ENCODE measurements at regions not wholly inside any gene's neighbourhood (a gene's known extent, or its start where the extent isn't known, plus 50 kb on each side); places are given as distances from the start of the nearest gene placed in this dataset.
"Not testable (repeated sequence)": the region's sequence is repeated elsewhere in the genome, so short reads cannot be mapped to it uniquely, and the experiment has no call there.

DNA sequence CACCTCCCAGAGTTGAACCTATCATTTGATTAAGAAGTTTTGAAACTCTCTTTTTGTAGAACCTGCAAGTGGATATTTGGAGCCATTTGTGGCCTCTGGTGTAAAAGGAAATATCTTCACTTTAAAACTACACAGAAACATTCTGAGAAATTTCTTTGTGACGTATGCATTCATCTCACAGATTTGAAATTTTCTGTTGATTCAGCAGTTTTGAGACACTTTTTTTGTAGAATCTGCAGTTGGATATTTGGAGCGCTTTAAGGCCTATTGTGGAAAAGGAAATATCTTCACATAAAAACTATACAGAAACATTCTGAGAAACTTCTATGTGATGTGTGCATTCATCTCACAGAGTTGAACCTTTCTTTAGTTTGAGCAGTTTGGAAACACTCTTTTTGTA is 3130.7 kb upstream of the OR11H1 start:
- H3K23ac ChIP-seq (ENCODE audit: insufficient read length, low read depth, low read length); H2AFZ ChIP-seq (ENCODE audit: low read length); H4K20me1 ChIP-seq (ENCODE audit: control insufficient read depth, insufficient read depth, insufficient read length); H3K4ac ChIP-seq (ENCODE audit: low read depth, low read length); H3K79me2 ChIP-seq (ENCODE audit: insufficient read depth, low read length); H3K27ac ChIP-seq (ENCODE audit: insufficient read length, low read depth, low read length); H3K27me3 ChIP-seq (ENCODE audit: insufficient read depth, low read length); DNase-seq; H2BK120ac ChIP-seq (ENCODE audit: low read depth, low read length, poor library complexity, severe bottlenecking); H4K91ac ChIP-seq (ENCODE audit: insufficient read length, low read depth, low read length); H3K23me2 ChIP-seq (ENCODE audit: insufficient read length, low read depth, low read length, poor library complexity, severe bottlenecking); H2BK12ac ChIP-seq (ENCODE audit: insufficient read length, low read depth, low read length); H2BK15ac ChIP-seq (ENCODE audit: low read depth, low read length); H3K18ac ChIP-seq (ENCODE audit: insufficient read length, low read depth, low read length); H3K79me1 ChIP-seq (ENCODE audit: insufficient read depth, low read depth, low read length, poor library complexity, severe bottlenecking); H2BK5ac ChIP-seq (ENCODE audit: insufficient read length, low read length); H3T11ph ChIP-seq (ENCODE audit: low read length); H3K14ac ChIP-seq (ENCODE audit: insufficient read depth, low read length); H3K9me3 ChIP-seq (ENCODE audit: control insufficient read depth, low read depth, low read length); H2BK20ac ChIP-seq (ENCODE audit: low read depth, low read length, poor library complexity, severe bottlenecking); H3K56ac ChIP-seq (ENCODE audit: insufficient read length, low read depth, low read length); H4K8ac ChIP-seq (replicated peaks; ENCODE audit: insufficient read length, low read depth, low read length); H3K4me1 Mint-ChIP-seq; H3K27me3 Mint-ChIP-seq (ENCODE audit: low read depth); H3K9ac ChIP-seq (ENCODE audit: extremely low read depth, insufficient read length, low read length); H3K4me2 ChIP-seq (ENCODE audit: insufficient read depth, insufficient read length, low read length); H4K5ac ChIP-seq (ENCODE audit: insufficient read length, low read depth, low read length); H2AK5ac ChIP-seq (ENCODE audit: insufficient read length, low read length); H3K27ac Mint-ChIP-seq; H3K4me1 ChIP-seq (ENCODE audit: insufficient read depth, low read length); H3K4me3 Mint-ChIP-seq: not testable (repeated sequence)
- WGBS (ENCODE audit: extremely low coverage, insufficient read length, low lambda C conversion rate) = no CpG with 5 or more reads among the region's 2 CpGs
- H3K9me3 Mint-ChIP-seq = peaks cover 82 to 88% of the 10 kb centered on the region in 2 experiments
- H3K36me3 Mint-ChIP-seq (ENCODE audit: insufficient read depth in 1 of 3, low read depth in 3 of 3) = peaks cover 6 to 44% (median 17%) of the 10 kb centered on the region in 3 experiments; a peak in 6 of 7 replicates

DNA sequence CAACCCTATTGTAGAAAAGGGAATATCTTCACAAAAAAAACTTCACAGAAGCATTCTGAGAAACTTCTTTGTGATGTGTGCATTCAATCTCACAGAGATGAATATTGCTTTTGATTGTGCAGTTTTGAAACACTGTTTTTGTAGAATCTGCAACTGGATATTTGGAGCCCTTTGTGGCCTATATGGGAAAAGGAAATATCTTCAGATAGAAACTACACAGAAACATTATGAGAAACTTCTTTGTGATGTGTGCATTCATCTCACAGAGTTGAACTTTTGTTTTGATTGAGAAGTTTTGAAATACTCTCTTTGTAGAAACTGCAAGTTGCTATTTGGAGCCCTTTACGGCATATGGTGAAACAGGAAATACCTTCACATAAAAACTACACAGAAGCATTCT is 3126.1 kb upstream of the OR11H1 start:
- not testable (repeated sequence) for DNase-seq; H4K91ac ChIP-seq (ENCODE audit: insufficient read length, low read depth, low read length); H2AFZ ChIP-seq (ENCODE audit: low read length); H3K27me3 Mint-ChIP-seq (ENCODE audit: low read depth); H3T11ph ChIP-seq (ENCODE audit: low read length); H4K8ac ChIP-seq (replicated peaks; ENCODE audit: insufficient read length, low read depth, low read length); H3K9ac ChIP-seq (ENCODE audit: extremely low read depth, insufficient read length, low read length); H2AK5ac ChIP-seq (ENCODE audit: insufficient read length, low read length); H4K20me1 ChIP-seq (ENCODE audit: control insufficient read depth, insufficient read depth, insufficient read length); H3K79me2 ChIP-seq (ENCODE audit: insufficient read depth, low read length); H3K27me3 ChIP-seq (ENCODE audit: insufficient read depth, low read length); H2BK15ac ChIP-seq (ENCODE audit: low read depth, low read length); H3K4me2 ChIP-seq (ENCODE audit: insufficient read depth, insufficient read length, low read length); H2BK12ac ChIP-seq (ENCODE audit: insufficient read length, low read depth, low read length); H3K4me1 ChIP-seq (ENCODE audit: insufficient read depth, low read length); H3K18ac ChIP-seq (ENCODE audit: insufficient read length, low read depth, low read length); H3K56ac ChIP-seq (ENCODE audit: insufficient read length, low read depth, low read length); H3K4ac ChIP-seq (ENCODE audit: low read depth, low read length); H2BK120ac ChIP-seq (ENCODE audit: low read depth, low read length, poor library complexity, severe bottlenecking); H3K27ac ChIP-seq (ENCODE audit: insufficient read length, low read depth, low read length); H3K14ac ChIP-seq (ENCODE audit: insufficient read depth, low read length); H3K4me3 Mint-ChIP-seq; H3K79me1 ChIP-seq (ENCODE audit: insufficient read depth, low read depth, low read length, poor library complexity, severe bottlenecking); H3K4me1 Mint-ChIP-seq; H3K23ac ChIP-seq (ENCODE audit: insufficient read length, low read depth, low read length); H3K23me2 ChIP-seq (ENCODE audit: insufficient read length, low read depth, low read length, poor library complexity, severe bottlenecking); H2BK20ac ChIP-seq (ENCODE audit: low read depth, low read length, poor library complexity, severe bottlenecking); H4K5ac ChIP-seq (ENCODE audit: insufficient read length, low read depth, low read length); H3K27ac Mint-ChIP-seq; H2BK5ac ChIP-seq (ENCODE audit: insufficient read length, low read length)
- Mint-ChIP-seq H3K36me3 (ENCODE audit: insufficient read depth in 1 of 3, low read depth in 3 of 3) (peaks cover 16 to 48% (median 20%) of the 10 kb centered on the region in 3 experiments), H3K9me3 (peaks cover 86 to 93% of the 10 kb centered on the region in 2 experiments)
- no CpG with 5 or more reads among the region's 1 CpG for WGBS (ENCODE audit: extremely low coverage, insufficient read length, low lambda C conversion rate)
- peaks cover 15% of the 10 kb centered on the region for H3K9me3 ChIP-seq (ENCODE audit: control insufficient read depth, low read depth, low read length)
